BLaER1 treated with 17β-estradiol and CSF1 and Interleukin-3, amounts not matched to agents 10 nM and 100 nM (cell line): ENCODE measurements at regions not wholly inside any gene's neighbourhood (a gene's known extent, or its start where the extent isn't known, plus 50 kb on each side); places are given as distances from the start of the nearest gene placed in this dataset.
"Not testable (repeated sequence)": the region's sequence is repeated elsewhere in the genome, so short reads cannot be mapped to it uniquely, and the experiment has no call there.

Experiments
- H3K27ac ChIP-seq, 11 experiments: shearing (Covaris generic); formaldehyde crosslinking; 2 replicates each; pipeline ENCODE4 v1.8.1; 2022
- H3K27me3 ChIP-seq, 11 experiments: shearing (Covaris generic); formaldehyde crosslinking; 2 replicates each; pipeline ENCODE4 v1.8.1; 2022
- H3K36me3 ChIP-seq, 11 experiments: shearing (Covaris generic); formaldehyde crosslinking; 2 replicates each; pipeline ENCODE4 v1.8.1; 2022
- H3K4me1 ChIP-seq, 10 experiments: shearing (Covaris generic); formaldehyde crosslinking; 2 replicates each; pipeline ENCODE4 v1.8.1; 2022
- H3K4me2 ChIP-seq, 11 experiments: shearing (Covaris generic); formaldehyde crosslinking; 2 replicates each; pipeline ENCODE4 v1.8.1; 2022
- H3K4me3 ChIP-seq, 10 experiments: shearing (Covaris generic); formaldehyde crosslinking; 2 replicates each; pipeline ENCODE4 v1.8.1; 2022
- H3K9ac ChIP-seq, 11 experiments: shearing (Covaris generic); formaldehyde crosslinking; 2 replicates each; pipeline ENCODE4 v1.8.1; 2022
- H3K9me3 ChIP-seq, 11 experiments: shearing (Covaris generic); formaldehyde crosslinking; replicated peaks in 1 of 11; 2 replicates each; pipeline ENCODE4 v1.8.1; 2022
- H4K20me1 ChIP-seq, 11 experiments: shearing (Covaris generic); formaldehyde crosslinking; 2 replicates each; pipeline ENCODE4 v1.8.1; 2022

GRCh38 chr7:97928844-97929243, 56.6 kb upstream of the ASNS start:
- H4K20me1 ChIP-seq, H3K4me1 ChIP-seq, H3K4me3 ChIP-seq, H3K9me3 ChIP-seq, H3K36me3 ChIP-seq, H3K4me2 ChIP-seq, H3K9ac ChIP-seq, H3K27ac ChIP-seq: not testable (repeated sequence)
- H3K27me3 ChIP-seq = peaks cover 0 to 12% (median 9%) of the 10 kb centered on the region in 11 experiments; a peak in 11 of 22 replicates

- not testable (repeated sequence) for H4K20me1 ChIP-seq, H3K36me3 ChIP-seq, H3K9me3 ChIP-seq, H3K4me1 ChIP-seq, H3K27ac ChIP-seq
- H3K4me2 ChIP-seq = peak overlapping the region; percentile 76 to 89 (median 81)
- peak overlapping the region; percentile 47 to 68 (median 54); a peak in 19 of 20 replicates for H3K4me3 ChIP-seq
- H3K9ac ChIP-seq = peak overlapping the region in 9 of 11 experiments; percentile 41 to 73 (median 62); a peak in 13 of 22 replicates
- H3K27me3 ChIP-seq = peaks cover 0 to 12% (median 9%) of the 10 kb centered on the region in 11 experiments; a peak in 11 of 22 replicates
These were observed 55.9 kb upstream of the ASNS start for GRCh38 chr7:97927790-97928748.
